Activated B cell treated with CpG ODN at 0.5 μM for 24 hours (primary cell): ENCODE measurements at regions not wholly inside any gene's neighbourhood (a gene's known extent, or its start where the extent isn't known, plus 50 kb on each side); places are given as distances from the start of the nearest gene placed in this dataset.

Experiments
- ATAC-seq: fragments of 200-7000 bp; cut with Tn5 transposase; one replicate; pipeline ENCODE4 v1.10.0; 2021; ENCODE audit warnings: low read depth, mild to moderate bottlenecking, moderate library complexity
- CTCF ChIA-PET: fragments of 350-600 bp; sonication (Branson Sonifier 250); formaldehyde crosslinking; loops from one replicate; lab custom pipeline; 2021; ENCODE audit warnings: antibody characterized with exemption; lab: Charles Lee
- POLR2A ChIA-PET: fragments of 350-600 bp; sonication (Branson Sonifier 250); formaldehyde crosslinking; loops from one replicate; lab custom pipeline; 2021; ENCODE audit warnings: antibody characterized with exemption; lab: Charles Lee
- DNase-seq: peaks from one replicate; pipeline ENCODE4 v3.0.0; 2022
- H3K27ac Mint-ChIP-seq: one replicate; pipeline ENCODE4 v1.8.0; 2020; ENCODE audit warnings: mixed read lengths
- H3K27me3 Mint-ChIP-seq: one replicate; pipeline ENCODE4 v1.8.0; 2021; ENCODE audit warnings: mixed read lengths
- H3K36me3 Mint-ChIP-seq: one replicate; pipeline ENCODE4 v1.8.0; 2021; ENCODE audit warnings: low read depth, mixed read lengths
- H3K4me1 Mint-ChIP-seq: one replicate; pipeline ENCODE4 v1.8.0; 2021; ENCODE audit warnings: mixed read lengths
- H3K4me3 Mint-ChIP-seq: one replicate; pipeline ENCODE4 v1.8.0; 2020; ENCODE audit warnings: mild to moderate bottlenecking, mixed read lengths
- H3K9me3 Mint-ChIP-seq: one replicate; pipeline ENCODE4 v1.8.0; 2020; ENCODE audit warnings: mixed read lengths
- CTCF ChIP-seq: fragments of 200-600 bp; IDR thresholded peaks from one replicate; pipeline ENCODE4 v1.8.0; 2022; ENCODE audit warnings: antibody characterized with exemption, mild to moderate bottlenecking
- intact Hi-C: fragments of 100-400 bp; cut with micrococcal nuclease; formaldehyde crosslinking; loops from one replicate; pipeline ENCODE4 v1.15.1; 2024

GRCh38 chr13:109436841-109437240 is 349.5 kb downstream of the IRS2 start:
- POLR2A ChIA-PET: no interaction called here

GRCh38 chr13:109436055-109436622 is 350.2 kb downstream of the IRS2 start:
- no peaks in the 10 kb centered on the region for H3K4me1 Mint-ChIP-seq
- ChIA-PET POLR2A (no interaction called here), CTCF (no interaction called here)
- ATAC-seq (no peak), DNase-seq (no peak)
- intact Hi-C loops: no loop called here
- H3K36me3 Mint-ChIP-seq: no peaks in the 10 kb centered on the region
- no peaks in the 10 kb centered on the region for H3K27me3 Mint-ChIP-seq
- TF ChIP-seq CTCF: no peak
- H3K27ac Mint-ChIP-seq: no peak overlapping the region
- H3K4me3 Mint-ChIP-seq: no peak overlapping the region
- peaks cover 4% of the 10 kb centered on the region for H3K9me3 Mint-ChIP-seq

More at GRCh38 chr13:109436841-109437240, 349.5 kb downstream of the IRS2 start:
- ATAC-seq (no peak), DNase-seq (no peak)
- TF ChIP-seq CTCF: no peak
- Mint-ChIP-seq H3K36me3 (no peaks in the 10 kb centered on the region), H3K4me3 (no peak overlapping the region), H3K4me1 (no peaks in the 10 kb centered on the region), H3K27ac (no peak overlapping the region), H3K9me3 (peaks cover 4% of the 10 kb centered on the region), H3K27me3 (no peaks in the 10 kb centered on the region)
- intact Hi-C loops: no loop called here
- CTCF ChIA-PET: no interaction called here

GRCh38 chr13:109431217-109431616 is 355.2 kb downstream of the IRS2 start:
- no peak for DNase-seq
- no peak for TF ChIP-seq CTCF
- H3K4me1 Mint-ChIP-seq: no peaks in the 10 kb centered on the region
- ATAC-seq: no peak
- CTCF ChIA-PET: no interaction called here
- H3K36me3 Mint-ChIP-seq: no peaks in the 10 kb centered on the region
- H3K27me3 Mint-ChIP-seq: no peaks in the 10 kb centered on the region
- no peak overlapping the region for H3K27ac Mint-ChIP-seq
- H3K4me3 Mint-ChIP-seq: no peak overlapping the region
- intact Hi-C loops: no loop called here
- peaks cover 4% of the 10 kb centered on the region for H3K9me3 Mint-ChIP-seq
- POLR2A ChIA-PET: no interaction called here

GRCh38 chr13:109428146-109428545 is 358.2 kb downstream of the IRS2 start:
- H3K36me3 Mint-ChIP-seq: no peaks in the 10 kb centered on the region
- ChIA-PET POLR2A (no interaction called here), CTCF (no interaction called here)
- H3K4me1 Mint-ChIP-seq: no peaks in the 10 kb centered on the region
- no peak for ATAC-seq
- H3K27ac Mint-ChIP-seq: no peak overlapping the region
- H3K9me3 Mint-ChIP-seq: peaks cover 2% of the 10 kb centered on the region
- no peaks in the 10 kb centered on the region for H3K27me3 Mint-ChIP-seq
- TF ChIP-seq CTCF: no peak
- intact Hi-C loops: no loop called here
- DNase-seq: no peak
- H3K4me3 Mint-ChIP-seq: no peak overlapping the region

GRCh38 chr13:109427695-109428094 is 358.7 kb downstream of the IRS2 start:
- no peak for TF ChIP-seq CTCF
- intact Hi-C loops: no loop called here
- Mint-ChIP-seq H3K36me3 (no peaks in the 10 kb centered on the region), H3K9me3 (no peaks in the 10 kb centered on the region), H3K27me3 (no peaks in the 10 kb centered on the region), H3K4me3 (no peak overlapping the region), H3K4me1 (no peaks in the 10 kb centered on the region), H3K27ac (no peak overlapping the region)
- CTCF ChIA-PET: no interaction called here
- DNase-seq (no peak), ATAC-seq (no peak)
- POLR2A ChIA-PET: no interaction called here
